ENCODE measurements at regions not wholly inside any gene's neighbourhood (a gene's known extent, or its start where the extent isn't known, plus 50 kb on each side); places are given as distances from the start of the nearest gene placed in this dataset.

DNA sequence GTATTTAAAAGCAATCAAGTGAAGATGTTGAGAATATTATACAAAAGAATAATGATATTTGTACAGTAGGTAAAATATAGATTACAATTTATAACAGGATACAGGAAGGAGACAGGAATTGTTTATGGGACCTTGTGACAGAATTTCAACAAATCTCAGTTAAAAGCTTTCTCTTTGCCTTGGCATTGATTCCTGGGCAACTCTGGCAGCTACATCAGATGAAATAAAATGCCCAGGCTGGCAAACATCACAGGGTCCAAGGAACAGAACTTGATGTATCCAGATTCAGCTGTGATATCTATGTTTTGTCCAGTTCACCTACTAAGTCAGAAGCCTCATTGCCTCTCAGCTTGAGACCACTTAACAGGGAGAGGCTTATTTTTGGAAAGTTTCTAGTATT, 473.1 kb downstream of the MCTP2 start:
- no peak overlapping the region for H2AFZ ChIP-seq
- no peaks in the 10 kb centered on the region for H3K27me3 ChIP-seq (ENCODE audit: insufficient read depth)
- no peak for DNase-seq (ENCODE audit: low spot score)
- no peaks in the 10 kb centered on the region for H3K4me1 ChIP-seq (ENCODE audit: insufficient read depth)
- H3K27me3 Mint-ChIP-seq (ENCODE audit: insufficient read depth, low read depth, poor library complexity) = peaks cover 5% of the 10 kb centered on the region
- no peaks in the 10 kb centered on the region; the same call in 2 of the 3 replicates for H3K9me3 Mint-ChIP-seq
- no peak for TF ChIP-seq EZH2 (IDR thresholded peaks at IDR 0.05; ENCODE audit: low read depth, unreplicated experiment)
- H3K79me2 ChIP-seq (replicated peaks; ENCODE audit: insufficient read depth) = no peaks in the 10 kb centered on the region
- no peak overlapping the region for H3K27ac ChIP-seq (ENCODE audit: low read depth)
- H3K27ac Mint-ChIP-seq = no peak overlapping the region
- peaks cover 4% of the 10 kb centered on the region; the same call in 1 of the 3 replicates for H3K36me3 Mint-ChIP-seq (ENCODE audit: low read depth)
- H3K4me2 ChIP-seq = no peak overlapping the region
- H3K9me2 ChIP-seq (ENCODE audit: insufficient read depth) = no peaks in the 10 kb centered on the region
- H4K20me1 ChIP-seq (replicated peaks; ENCODE audit: insufficient read depth) = no peaks in the 10 kb centered on the region
- no peaks in the 10 kb centered on the region for H3K4me1 Mint-ChIP-seq
- ATAC-seq = no peak
- H3K4me3 Mint-ChIP-seq = no peak overlapping the region
- H3F3A ChIP-seq (replicated peaks; ENCODE audit: low read depth) = no peaks in the 10 kb centered on the region
- no peak overlapping the region for H3K4me3 ChIP-seq
- H3K36me3 ChIP-seq (ENCODE audit: insufficient read depth) = no peaks in the 10 kb centered on the region

DNA sequence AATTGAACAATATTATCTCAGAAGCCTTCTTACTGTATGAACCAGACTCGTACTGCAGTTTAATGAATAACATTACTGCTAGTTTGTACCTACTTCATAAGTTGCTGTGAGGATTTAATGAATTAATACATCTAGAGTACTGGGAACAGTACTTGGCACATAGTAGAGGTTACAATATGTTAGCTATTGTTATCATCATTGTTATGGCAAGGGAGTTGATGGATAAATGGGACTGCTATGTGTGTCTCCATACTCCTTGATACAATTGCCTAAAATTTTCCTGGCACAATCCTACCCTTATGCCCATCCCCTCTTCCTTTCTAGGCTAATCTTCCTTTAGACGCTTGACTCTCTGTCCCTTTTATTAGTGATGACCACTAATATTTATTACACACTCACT, 473.6 kb downstream of the MCTP2 start:
- Mint-ChIP-seq H3K4me1 (no peaks in the 10 kb centered on the region), H3K36me3 (ENCODE audit: low read depth) (peaks cover 4% of the 10 kb centered on the region; the same call in 1 of the 3 replicates), H3K9me3 (no peaks in the 10 kb centered on the region; the same call in 2 of the 3 replicates), H3K4me3 (no peak overlapping the region), H3K27ac (no peak overlapping the region), H3K27me3 (ENCODE audit: insufficient read depth, low read depth, poor library complexity) (peaks cover 5% of the 10 kb centered on the region)
- no peak for ATAC-seq
- DNase-seq (ENCODE audit: low spot score) = no peak
- H3K79me2 ChIP-seq (replicated peaks; ENCODE audit: insufficient read depth) = no peaks in the 10 kb centered on the region
- H4K20me1 ChIP-seq (replicated peaks; ENCODE audit: insufficient read depth) = no peaks in the 10 kb centered on the region
- no peaks in the 10 kb centered on the region for H3F3A ChIP-seq (replicated peaks; ENCODE audit: low read depth)
- H3K36me3 ChIP-seq (ENCODE audit: insufficient read depth) = no peaks in the 10 kb centered on the region
- no peaks in the 10 kb centered on the region for H3K27me3 ChIP-seq (ENCODE audit: insufficient read depth)
- H3K4me2 ChIP-seq = no peak overlapping the region
- H3K27ac ChIP-seq (ENCODE audit: low read depth) = no peak overlapping the region
- no peaks in the 10 kb centered on the region for H3K4me1 ChIP-seq (ENCODE audit: insufficient read depth)
- no peak overlapping the region for H3K4me3 ChIP-seq
- H2AFZ ChIP-seq = no peak overlapping the region
- TF ChIP-seq ZNF331 (CRISPR knock-in tag; IDR thresholded peaks at IDR 0.05; ENCODE audit: low read depth) (no peak), EZH2phosphoT487 (IDR thresholded peaks at IDR 0.05; ENCODE audit: unreplicated experiment) (no peak), EZH2 (IDR thresholded peaks at IDR 0.05; ENCODE audit: low read depth, unreplicated experiment) (no peak), ZNF114 (CRISPR knock-in tag; IDR thresholded peaks at IDR 0.05) (no peak), JUNB (IDR thresholded peaks at IDR 0.05; ENCODE audit: unreplicated experiment) (no peak), REST (IDR thresholded peaks at IDR 0.05; ENCODE audit: unreplicated experiment) (no peak)
- TF ChIP-seq, protein P1, sequence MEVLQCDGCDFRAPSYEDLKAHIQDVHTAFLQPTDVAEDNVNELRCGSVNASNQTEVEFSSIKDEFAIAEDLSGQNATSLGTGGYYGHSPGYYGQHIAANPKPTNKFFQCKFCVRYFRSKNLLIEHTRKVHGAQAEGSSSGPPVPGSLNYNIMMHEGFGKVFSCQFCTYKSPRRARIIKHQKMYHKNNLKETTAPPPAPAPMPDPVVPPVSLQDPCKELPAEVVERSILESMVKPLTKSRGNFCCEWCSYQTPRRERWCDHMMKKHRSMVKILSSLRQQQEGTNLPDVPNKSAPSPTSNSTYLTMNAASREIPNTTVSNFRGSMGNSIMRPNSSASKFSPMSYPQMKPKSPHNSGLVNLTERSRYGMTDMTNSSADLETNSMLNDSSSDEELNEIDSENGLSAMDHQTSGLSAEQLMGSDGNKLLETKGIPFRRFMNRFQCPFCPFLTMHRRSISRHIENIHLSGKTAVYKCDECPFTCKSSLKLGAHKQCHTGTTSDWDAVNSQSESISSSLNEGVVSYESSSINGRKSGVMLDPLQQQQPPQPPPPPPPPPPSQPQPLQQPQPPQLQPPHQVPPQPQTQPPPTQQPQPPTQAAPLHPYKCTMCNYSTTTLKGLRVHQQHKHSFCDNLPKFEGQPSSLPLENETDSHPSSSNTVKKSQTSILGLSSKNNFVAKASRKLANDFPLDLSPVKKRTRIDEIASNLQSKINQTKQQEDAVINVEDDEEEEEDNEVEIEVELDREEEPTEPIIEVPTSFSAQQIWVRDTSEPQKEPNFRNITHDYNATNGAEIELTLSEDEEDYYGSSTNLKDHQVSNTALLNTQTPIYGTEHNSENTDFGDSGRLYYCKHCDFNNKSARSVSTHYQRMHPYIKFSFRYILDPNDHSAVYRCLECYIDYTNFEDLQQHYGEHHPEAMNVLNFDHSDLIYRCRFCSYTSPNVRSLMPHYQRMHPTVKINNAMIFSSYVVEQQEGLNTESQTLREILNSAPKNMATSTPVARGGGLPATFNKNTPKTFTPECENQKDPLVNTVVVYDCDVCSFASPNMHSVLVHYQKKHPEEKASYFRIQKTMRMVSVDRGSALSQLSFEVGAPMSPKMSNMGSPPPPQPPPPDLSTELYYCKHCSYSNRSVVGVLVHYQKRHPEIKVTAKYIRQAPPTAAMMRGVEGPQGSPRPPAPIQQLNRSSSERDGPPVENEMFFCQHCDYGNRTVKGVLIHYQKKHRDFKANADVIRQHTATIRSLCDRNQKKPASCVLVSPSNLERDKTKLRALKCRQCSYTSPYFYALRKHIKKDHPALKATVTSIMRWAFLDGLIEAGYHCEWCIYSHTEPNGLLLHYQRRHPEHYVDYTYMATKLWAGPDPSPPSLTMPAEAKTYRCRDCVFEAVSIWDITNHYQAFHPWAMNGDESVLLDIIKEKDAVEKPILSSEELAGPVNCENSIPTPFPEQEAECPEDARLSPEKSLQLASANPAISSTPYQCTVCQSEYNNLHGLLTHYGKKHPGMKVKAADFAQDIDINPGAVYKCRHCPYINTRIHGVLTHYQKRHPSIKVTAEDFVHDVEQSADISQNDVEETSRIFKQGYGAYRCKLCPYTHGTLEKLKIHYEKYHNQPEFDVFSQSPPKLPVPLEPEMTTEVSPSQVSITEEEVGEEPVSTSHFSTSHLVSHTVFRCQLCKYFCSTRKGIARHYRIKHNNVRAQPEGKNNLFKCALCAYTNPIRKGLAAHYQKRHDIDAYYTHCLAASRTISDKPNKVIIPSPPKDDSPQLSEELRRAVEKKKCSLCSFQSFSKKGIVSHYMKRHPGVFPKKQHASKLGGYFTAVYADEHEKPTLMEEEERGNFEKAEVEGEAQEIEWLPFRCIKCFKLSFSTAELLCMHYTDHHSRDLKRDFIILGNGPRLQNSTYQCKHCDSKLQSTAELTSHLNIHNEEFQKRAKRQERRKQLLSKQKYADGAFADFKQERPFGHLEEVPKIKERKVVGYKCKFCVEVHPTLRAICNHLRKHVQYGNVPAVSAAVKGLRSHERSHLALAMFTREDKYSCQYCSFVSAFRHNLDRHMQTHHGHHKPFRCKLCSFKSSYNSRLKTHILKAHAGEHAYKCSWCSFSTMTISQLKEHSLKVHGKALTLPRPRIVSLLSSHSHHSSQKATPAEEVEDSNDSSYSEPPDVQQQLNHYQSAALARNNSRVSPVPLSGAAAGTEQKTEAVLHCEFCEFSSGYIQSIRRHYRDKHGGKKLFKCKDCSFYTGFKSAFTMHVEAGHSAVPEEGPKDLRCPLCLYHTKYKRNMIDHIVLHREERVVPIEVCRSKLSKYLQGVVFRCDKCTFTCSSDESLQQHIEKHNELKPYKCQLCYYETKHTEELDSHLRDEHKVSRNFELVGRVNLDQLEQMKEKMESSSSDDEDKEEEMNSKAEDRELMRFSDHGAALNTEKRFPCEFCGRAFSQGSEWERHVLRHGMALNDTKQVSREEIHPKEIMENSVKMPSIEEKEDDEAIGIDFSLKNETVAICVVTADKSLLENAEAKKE (CRISPR knock-in tag; IDR thresholded peaks at IDR 0.05) = no peak
- H3K9me2 ChIP-seq (ENCODE audit: insufficient read depth) = no peaks in the 10 kb centered on the region
